ENCODE measurements at regions not wholly inside any gene's neighbourhood (a gene's known extent, or its start where the extent isn't known, plus 50 kb on each side); places are given as distances from the start of the nearest gene placed in this dataset.

GRCh38 chr2:147502711-147503290 lies 342.0 kb upstream of the ACVR2A start:
- H3K36me3 ChIP-seq (ENCODE audit: control insufficient read depth in 2 of 2, insufficient read depth in 1 of 2, low read length in 2 of 2) = no peaks in the 10 kb centered on the region
- TF ChIP-seq ZNF843 (tag by site-specific recombination; IDR thresholded peaks at IDR 0.05) (no peak), ZNF423 (tag by site-specific recombination; IDR thresholded peaks at IDR 0.05) (no peak), GLI2 (tag by site-specific recombination; IDR thresholded peaks at IDR 0.05; ENCODE audit: borderline replicate concordance, low read depth) (no peak)
- CTCF ChIA-PET = no interaction called here

GRCh38 chr2:147501968-147502367 lies 342.9 kb upstream of the ACVR2A start:
- CTCF ChIA-PET = no interaction called here
- POLR2A ChIA-PET = no interaction called here
- no peak for TF ChIP-seq KLF16 (tag by site-specific recombination; IDR thresholded peaks at IDR 0.05)
- no peak for TF ChIP-seq ZNF311 (tag by site-specific recombination; IDR thresholded peaks at IDR 0.05; ENCODE audit: borderline replicate concordance)
- no peak for TF ChIP-seq ZNF280D (tag by site-specific recombination; IDR thresholded peaks at IDR 0.05)
- TF ChIP-seq SP3 (tag by site-specific recombination; IDR thresholded peaks at IDR 0.05) = no peak
- TF ChIP-seq ZBTB20 (tag by site-specific recombination; IDR thresholded peaks at IDR 0.05) = no peak
- Histone ChIP-seq H3K4me3 (ENCODE audit: low read depth, low read length) (no peak overlapping the region), H3K4me1 (ENCODE audit: control insufficient read depth, insufficient read depth, low read length) (no peaks in the 10 kb centered on the region), H3K9me3 (ENCODE audit: control insufficient read depth, insufficient read depth, low read depth, low read length) (no peaks in the 10 kb centered on the region), H3K27ac (ENCODE audit: extremely low read depth, low read depth, low read length) (no peak overlapping the region), H3K36me3 (ENCODE audit: control insufficient read depth in 2 of 2, insufficient read depth in 1 of 2, low read length in 2 of 2) (no peaks in the 10 kb centered on the region)

More at GRCh38 chr2:147502711-147503290, 342.0 kb upstream of the ACVR2A start:
- H3K9me3 ChIP-seq (ENCODE audit: control insufficient read depth, insufficient read depth, low read depth, low read length) = no peaks in the 10 kb centered on the region
- H3K27ac ChIP-seq (ENCODE audit: extremely low read depth, low read depth, low read length) = no peak overlapping the region
- no peaks in the 10 kb centered on the region for H3K4me1 ChIP-seq (ENCODE audit: control insufficient read depth, insufficient read depth, low read length)
- H3K4me3 ChIP-seq (ENCODE audit: low read depth, low read length) = no peak overlapping the region
- POLR2A ChIA-PET = no interaction called here

GRCh38 chr2:147500819-147501395 lies 343.9 kb upstream of the ACVR2A start:
- Histone ChIP-seq H3K9me3 (ENCODE audit: control insufficient read depth, insufficient read depth, low read depth, low read length) (no peaks in the 10 kb centered on the region), H3K36me3 (ENCODE audit: control insufficient read depth in 2 of 2, insufficient read depth in 1 of 2, low read length in 2 of 2) (no peaks in the 10 kb centered on the region), H3K4me1 (ENCODE audit: control insufficient read depth, insufficient read depth, low read length) (no peaks in the 10 kb centered on the region), H3K4me3 (ENCODE audit: low read depth, low read length) (no peak overlapping the region), H3K27ac (ENCODE audit: extremely low read depth, low read depth, low read length) (no peak overlapping the region)
- TF ChIP-seq, protein P1, sequence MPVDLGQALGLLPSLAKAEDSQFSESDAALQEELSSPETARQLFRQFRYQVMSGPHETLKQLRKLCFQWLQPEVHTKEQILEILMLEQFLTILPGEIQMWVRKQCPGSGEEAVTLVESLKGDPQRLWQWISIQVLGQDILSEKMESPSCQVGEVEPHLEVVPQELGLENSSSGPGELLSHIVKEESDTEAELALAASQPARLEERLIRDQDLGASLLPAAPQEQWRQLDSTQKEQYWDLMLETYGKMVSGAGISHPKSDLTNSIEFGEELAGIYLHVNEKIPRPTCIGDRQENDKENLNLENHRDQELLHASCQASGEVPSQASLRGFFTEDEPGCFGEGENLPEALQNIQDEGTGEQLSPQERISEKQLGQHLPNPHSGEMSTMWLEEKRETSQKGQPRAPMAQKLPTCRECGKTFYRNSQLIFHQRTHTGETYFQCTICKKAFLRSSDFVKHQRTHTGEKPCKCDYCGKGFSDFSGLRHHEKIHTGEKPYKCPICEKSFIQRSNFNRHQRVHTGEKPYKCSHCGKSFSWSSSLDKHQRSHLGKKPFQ (tag by site-specific recombination; IDR thresholded peaks at IDR 0.05) = no peak
- TF ChIP-seq, protein P2, sequence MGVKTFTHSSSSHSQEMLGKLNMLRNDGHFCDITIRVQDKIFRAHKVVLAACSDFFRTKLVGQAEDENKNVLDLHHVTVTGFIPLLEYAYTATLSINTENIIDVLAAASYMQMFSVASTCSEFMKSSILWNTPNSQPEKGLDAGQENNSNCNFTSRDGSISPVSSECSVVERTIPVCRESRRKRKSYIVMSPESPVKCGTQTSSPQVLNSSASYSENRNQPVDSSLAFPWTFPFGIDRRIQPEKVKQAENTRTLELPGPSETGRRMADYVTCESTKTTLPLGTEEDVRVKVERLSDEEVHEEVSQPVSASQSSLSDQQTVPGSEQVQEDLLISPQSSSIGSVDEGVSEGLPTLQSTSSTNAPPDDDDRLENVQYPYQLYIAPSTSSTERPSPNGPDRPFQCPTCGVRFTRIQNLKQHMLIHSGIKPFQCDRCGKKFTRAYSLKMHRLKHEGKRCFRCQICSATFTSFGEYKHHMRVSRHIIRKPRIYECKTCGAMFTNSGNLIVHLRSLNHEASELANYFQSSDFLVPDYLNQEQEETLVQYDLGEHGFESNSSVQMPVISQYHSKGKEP (tag by site-specific recombination; IDR thresholded peaks at IDR 0.05) = no peak
- TF ChIP-seq ZNF843 (tag by site-specific recombination; IDR thresholded peaks at IDR 0.05) (no peak), MYNN (tag by site-specific recombination; IDR thresholded peaks at IDR 0.05; ENCODE audit: borderline replicate concordance) (no peak), HOXC10 (CRISPR knock-in tag; IDR thresholded peaks at IDR 0.05) (no peak), ZBTB17 (tag by site-specific recombination; IDR thresholded peaks at IDR 0.05) (no peak), SCRT2 (tag by site-specific recombination; IDR thresholded peaks at IDR 0.05) (no peak), ZBTB7A (tag by site-specific recombination; IDR thresholded peaks at IDR 0.05; ENCODE audit: low read depth) (no peak), ZNF23 (tag by site-specific recombination; IDR thresholded peaks at IDR 0.05; ENCODE audit: borderline replicate concordance) (no peak), ZFP37 (tag by site-specific recombination; IDR thresholded peaks at IDR 0.05) (no peak)
- POLR2A ChIA-PET = no interaction called here
- CTCF ChIA-PET = no interaction called here

Data from HEK293 (cell line).